Activated naive CD4-positive, alpha-beta T cell treated with anti-CD3 and anti-CD28 coated beads, Interleukin-2, amount 50 U/mL, for 24 hours (primary cell): ENCODE measurements at regions not wholly inside any gene's neighbourhood (a gene's known extent, or its start where the extent isn't known, plus 50 kb on each side); places are given as distances from the start of the nearest gene placed in this dataset.

Experiments
- H3K27ac Mint-ChIP-seq: one replicate; pipeline ENCODE4 v1.8.0; 2021; ENCODE audit warnings: mild to moderate bottlenecking, mixed read lengths
- H3K27me3 Mint-ChIP-seq: one replicate; pipeline ENCODE4 v1.8.0; 2021; ENCODE audit warnings: mixed read lengths
- H3K36me3 Mint-ChIP-seq: one replicate; pipeline ENCODE4 v1.8.0; 2021; ENCODE audit warnings: mixed read lengths
- H3K4me1 Mint-ChIP-seq: one replicate; pipeline ENCODE4 v1.8.0; 2021; ENCODE audit warnings: mixed read lengths
- H3K4me3 Mint-ChIP-seq: one replicate; pipeline ENCODE4 v1.8.0; 2021; ENCODE audit warnings: mild to moderate bottlenecking, mixed read lengths
- H3K9me3 Mint-ChIP-seq: one replicate; pipeline ENCODE4 v1.8.0; 2021; ENCODE audit warnings: mixed read lengths

GRCh38 chr5:4420681-4421080 is 719.4 kb upstream of the ADAMTS16 start:
- no peaks in the 10 kb centered on the region for H3K36me3 Mint-ChIP-seq
- H3K9me3 Mint-ChIP-seq = no peaks in the 10 kb centered on the region
- no peaks in the 10 kb centered on the region for H3K27me3 Mint-ChIP-seq
- no peaks in the 10 kb centered on the region for H3K4me1 Mint-ChIP-seq
- no peak overlapping the region for H3K27ac Mint-ChIP-seq
- H3K4me3 Mint-ChIP-seq = no peak overlapping the region

- no peaks in the 10 kb centered on the region for H3K27me3 Mint-ChIP-seq
- H3K9me3 Mint-ChIP-seq = no peaks in the 10 kb centered on the region
- no peak overlapping the region for H3K4me3 Mint-ChIP-seq
- H3K4me1 Mint-ChIP-seq = no peaks in the 10 kb centered on the region
- H3K36me3 Mint-ChIP-seq = no peaks in the 10 kb centered on the region
- H3K27ac Mint-ChIP-seq = no peak overlapping the region
Observed at GRCh38 chr5:4422247-4422646, 717.9 kb upstream of the ADAMTS16 start.

GRCh38 chr5:4424895-4425294 is 715.2 kb upstream of the ADAMTS16 start:
- Mint-ChIP-seq H3K4me1 (no peaks in the 10 kb centered on the region), H3K36me3 (no peaks in the 10 kb centered on the region), H3K27me3 (no peaks in the 10 kb centered on the region), H3K4me3 (no peak overlapping the region), H3K27ac (no peak overlapping the region), H3K9me3 (no peaks in the 10 kb centered on the region)

GRCh38 chr5:4440536-4440935 is 699.6 kb upstream of the ADAMTS16 start:
- no peaks in the 10 kb centered on the region for H3K4me1 Mint-ChIP-seq
- no peaks in the 10 kb centered on the region for H3K36me3 Mint-ChIP-seq
- H3K27ac Mint-ChIP-seq = no peak overlapping the region
- H3K4me3 Mint-ChIP-seq = no peak overlapping the region
- H3K9me3 Mint-ChIP-seq = peaks cover 11% of the 10 kb centered on the region
- no peaks in the 10 kb centered on the region for H3K27me3 Mint-ChIP-seq

- Mint-ChIP-seq H3K36me3 (no peaks in the 10 kb centered on the region), H3K9me3 (peaks cover 20% of the 10 kb centered on the region), H3K27me3 (no peaks in the 10 kb centered on the region), H3K4me3 (no peak overlapping the region), H3K4me1 (no peaks in the 10 kb centered on the region), H3K27ac (no peak overlapping the region)
Observed at GRCh38 chr5:4442221-4442620, 697.9 kb upstream of the ADAMTS16 start.

- no peak overlapping the region for H3K4me3 Mint-ChIP-seq
- H3K9me3 Mint-ChIP-seq = peaks cover 22% of the 10 kb centered on the region
- H3K36me3 Mint-ChIP-seq = no peaks in the 10 kb centered on the region
- no peaks in the 10 kb centered on the region for H3K4me1 Mint-ChIP-seq
- H3K27ac Mint-ChIP-seq = no peak overlapping the region
- H3K27me3 Mint-ChIP-seq = no peaks in the 10 kb centered on the region
Observed at GRCh38 chr5:4447657-4448056, 692.5 kb upstream of the ADAMTS16 start.

- no peaks in the 10 kb centered on the region for H3K36me3 Mint-ChIP-seq
- H3K4me1 Mint-ChIP-seq = no peaks in the 10 kb centered on the region
- no peak overlapping the region for H3K27ac Mint-ChIP-seq
- peaks cover 12% of the 10 kb centered on the region for H3K9me3 Mint-ChIP-seq
- no peak overlapping the region for H3K4me3 Mint-ChIP-seq
- H3K27me3 Mint-ChIP-seq = no peaks in the 10 kb centered on the region
Observed at GRCh38 chr5:4453655-4454054, 686.5 kb upstream of the ADAMTS16 start.

- no peaks in the 10 kb centered on the region for H3K4me1 Mint-ChIP-seq
- no peaks in the 10 kb centered on the region for H3K27me3 Mint-ChIP-seq
- H3K27ac Mint-ChIP-seq = no peak overlapping the region
- H3K9me3 Mint-ChIP-seq = peaks cover 15% of the 10 kb centered on the region
- no peak overlapping the region for H3K4me3 Mint-ChIP-seq
- no peaks in the 10 kb centered on the region for H3K36me3 Mint-ChIP-seq
Observed at GRCh38 chr5:4479426-4479825, 660.7 kb upstream of the ADAMTS16 start.

- Mint-ChIP-seq H3K27ac (no peak overlapping the region), H3K4me1 (no peaks in the 10 kb centered on the region), H3K27me3 (no peaks in the 10 kb centered on the region), H3K9me3 (peaks cover 15% of the 10 kb centered on the region), H3K4me3 (no peak overlapping the region), H3K36me3 (no peaks in the 10 kb centered on the region)
Observed at GRCh38 chr5:4480528-4481349, 659.4 kb upstream of the ADAMTS16 start.

GRCh38 chr5:4487581-4487980 is 652.5 kb upstream of the ADAMTS16 start:
- no peaks in the 10 kb centered on the region for H3K4me1 Mint-ChIP-seq
- H3K9me3 Mint-ChIP-seq = peaks cover 6% of the 10 kb centered on the region
- H3K36me3 Mint-ChIP-seq = no peaks in the 10 kb centered on the region
- H3K4me3 Mint-ChIP-seq = no peak overlapping the region
- no peaks in the 10 kb centered on the region for H3K27me3 Mint-ChIP-seq
- no peak overlapping the region for H3K27ac Mint-ChIP-seq

GRCh38 chr5:4511996-4512656 is 628.0 kb upstream of the ADAMTS16 start:
- H3K4me1 Mint-ChIP-seq = no peaks in the 10 kb centered on the region
- H3K27ac Mint-ChIP-seq = no peak overlapping the region
- H3K27me3 Mint-ChIP-seq = no peaks in the 10 kb centered on the region
- H3K9me3 Mint-ChIP-seq = peaks cover 5% of the 10 kb centered on the region
- H3K36me3 Mint-ChIP-seq = no peaks in the 10 kb centered on the region
- H3K4me3 Mint-ChIP-seq = no peak overlapping the region

- Mint-ChIP-seq H3K36me3 (no peaks in the 10 kb centered on the region), H3K27ac (no peak overlapping the region), H3K4me1 (no peaks in the 10 kb centered on the region), H3K9me3 (peaks cover 5% of the 10 kb centered on the region), H3K27me3 (no peaks in the 10 kb centered on the region), H3K4me3 (no peak overlapping the region)
Observed at GRCh38 chr5:4513381-4513780, 626.7 kb upstream of the ADAMTS16 start.

GRCh38 chr5:4514067-4514648 is 626.0 kb upstream of the ADAMTS16 start:
- Mint-ChIP-seq H3K36me3 (no peaks in the 10 kb centered on the region), H3K4me1 (no peaks in the 10 kb centered on the region), H3K9me3 (peaks cover 5% of the 10 kb centered on the region), H3K27ac (no peak overlapping the region), H3K27me3 (no peaks in the 10 kb centered on the region), H3K4me3 (no peak overlapping the region)

GRCh38 chr5:4518903-4519672 is 621.0 kb upstream of the ADAMTS16 start:
- no peaks in the 10 kb centered on the region for H3K36me3 Mint-ChIP-seq
- no peaks in the 10 kb centered on the region for H3K27me3 Mint-ChIP-seq
- no peak overlapping the region for H3K27ac Mint-ChIP-seq
- H3K4me3 Mint-ChIP-seq = no peak overlapping the region
- peaks cover 13% of the 10 kb centered on the region for H3K9me3 Mint-ChIP-seq
- no peaks in the 10 kb centered on the region for H3K4me1 Mint-ChIP-seq

- H3K36me3 Mint-ChIP-seq = no peaks in the 10 kb centered on the region
- no peak overlapping the region for H3K27ac Mint-ChIP-seq
- no peaks in the 10 kb centered on the region for H3K4me1 Mint-ChIP-seq
- no peak overlapping the region for H3K4me3 Mint-ChIP-seq
- peaks cover 8% of the 10 kb centered on the region for H3K9me3 Mint-ChIP-seq
- no peaks in the 10 kb centered on the region for H3K27me3 Mint-ChIP-seq
Observed at GRCh38 chr5:4520559-4520958, 619.6 kb upstream of the ADAMTS16 start.

- no peak overlapping the region for H3K4me3 Mint-ChIP-seq
- H3K27ac Mint-ChIP-seq = no peak overlapping the region
- no peaks in the 10 kb centered on the region for H3K4me1 Mint-ChIP-seq
- no peaks in the 10 kb centered on the region for H3K27me3 Mint-ChIP-seq
- H3K9me3 Mint-ChIP-seq = peaks cover 8% of the 10 kb centered on the region
- no peaks in the 10 kb centered on the region for H3K36me3 Mint-ChIP-seq
Observed at GRCh38 chr5:4523038-4523437, 617.1 kb upstream of the ADAMTS16 start.
